AG09309 (cell line): ENCODE measurements at regions not wholly inside any gene's neighbourhood (a gene's known extent, or its start where the extent isn't known, plus 50 kb on each side); places are given as distances from the start of the nearest gene placed in this dataset.
A peak's percentile ranks its signal among the peaks of the same experiment; 100 is the strongest.
"Not testable (repeated sequence)": the region's sequence is repeated elsewhere in the genome, so short reads cannot be mapped to it uniquely, and the experiment has no call there.

Experiments
- DNase-seq: peaks from one replicate; pipeline ENCODE4 v3.0.0-alpha.2; 2010; ENCODE audit warnings: low read depth
- H3K4me3 ChIP-seq: 2 replicates; pipeline ENCODE4 v1.5.1; 2011; ENCODE audit warnings: mild to moderate bottlenecking, low read depth, low read length, moderate library complexity; ENCODE audit not compliant: control insufficient read depth

- not testable (repeated sequence) for DNase-seq, H3K4me3 ChIP-seq
These were observed 51.0 kb downstream of the NPIPB11 start for GRCh38 chr16:29355339-29356059.

GRCh38 chr16:29354449-29354848 is 52.1 kb downstream of the NPIPB11 start:
- DNase-seq: not testable (repeated sequence)

GRCh38 chr16:29352617-29352999 is 53.9 kb downstream of the NPIPB11 start:
- H3K4me3 ChIP-seq, DNase-seq: not testable (repeated sequence)

More at GRCh38 chr16:29354449-29354848, 52.1 kb downstream of the NPIPB11 start:
- H3K4me3 ChIP-seq: not testable (repeated sequence)

- not testable (repeated sequence) for H3K4me3 ChIP-seq, DNase-seq
These were observed 54.4 kb downstream of the NPIPB11 start for GRCh38 chr16:29351970-29352616.

GRCh38 chr16:29351271-29351969 is 55.1 kb downstream of the NPIPB11 start:
- H3K4me3 ChIP-seq, DNase-seq: not testable (repeated sequence)

GRCh38 chr16:29349966-29350365 is 56.5 kb downstream of the NPIPB11 start:
- not testable (repeated sequence) for H3K4me3 ChIP-seq
- DNase-seq: peak; percentile 46

- DNase-seq, H3K4me3 ChIP-seq: not testable (repeated sequence)
These were observed 57.8 kb downstream of the NPIPB11 start for GRCh38 chr16:29348748-29349147.

GRCh38 chr16:29348123-29348690 is 58.3 kb downstream of the NPIPB11 start:
- DNase-seq, H3K4me3 ChIP-seq: not testable (repeated sequence)

GRCh38 chr16:29346796-29347580 is 59.5 kb downstream of the NPIPB11 start:
- not testable (repeated sequence) for H3K4me3 ChIP-seq, DNase-seq

- DNase-seq, H3K4me3 ChIP-seq: not testable (repeated sequence)
These were observed 60.3 kb downstream of the NPIPB11 start for GRCh38 chr16:29346203-29346602.

GRCh38 chr16:29342937-29343336 is 63.6 kb downstream of the NPIPB11 start:
- not testable (repeated sequence) for H3K4me3 ChIP-seq, DNase-seq

GRCh38 chr16:29340779-29341438 is 65.6 kb downstream of the NPIPB11 start:
- H3K4me3 ChIP-seq, DNase-seq: not testable (repeated sequence)

- DNase-seq, H3K4me3 ChIP-seq: not testable (repeated sequence)
These were observed 66.3 kb downstream of the NPIPB11 start for GRCh38 chr16:29340235-29340634.

- not testable (repeated sequence) for H3K4me3 ChIP-seq, DNase-seq
These were observed 67.5 kb downstream of the NPIPB11 start for GRCh38 chr16:29338821-29339700.

GRCh38 chr16:29337385-29337901 is 69.1 kb downstream of the NPIPB11 start:
- not testable (repeated sequence) for DNase-seq, H3K4me3 ChIP-seq

GRCh38 chr16:29335549-29335846 is 71.0 kb downstream of the NPIPB11 start:
- DNase-seq, H3K4me3 ChIP-seq: not testable (repeated sequence)
